Activated naive CD4-positive, alpha-beta T cell treated with anti-CD3 and anti-CD28 coated beads, Interleukin-2, amount 50 U/mL, for 72 hours (primary cell): ENCODE measurements at regions not wholly inside any gene's neighbourhood (a gene's known extent, or its start where the extent isn't known, plus 50 kb on each side); places are given as distances from the start of the nearest gene placed in this dataset.

Source experiments
- ATAC-seq, 2 donors: fragments of 150-1000 bp; cut with Tn5 transposase; 2 replicates each; pipeline ENCODE4 v1.10.0; 2021; ENCODE audit warnings: mild to moderate bottlenecking in 2 of 2, moderate library complexity in 2 of 2
- DNase-seq, 2 donors: peaks; one replicate each; pipeline ENCODE4 v3.0.0; 2021 to 2022; ENCODE audit warnings: low spot score in 2 of 2
- H3K27ac Mint-ChIP-seq, 2 donors: one replicate each; pipeline ENCODE4 v1.8.0; 2022; ENCODE audit warnings: mild to moderate bottlenecking in 2 of 2, mixed read lengths in 2 of 2
- H3K36me3 Mint-ChIP-seq, 2 donors: one replicate each; pipeline ENCODE4 v1.8.0; 2022; ENCODE audit warnings: mixed read lengths in 2 of 2
- H3K9me3 Mint-ChIP-seq, 2 donors: one replicate each; pipeline ENCODE4 v1.8.0; 2022; ENCODE audit warnings: mixed read lengths in 2 of 2

GRCh38 chr4:124189545-124189944, 523.0 kb downstream of the ANKRD50 start:
- H3K9me3 Mint-ChIP-seq, result peaks cover 0 to 12% of the 10 kb centered on the region in 2 donors
- no peak for ATAC-seq
- DNase-seq, result no peak

GRCh38 chr4:124191329-124191728, 521.2 kb downstream of the ANKRD50 start:
- no peak for DNase-seq
- H3K36me3 Mint-ChIP-seq, result no peaks in the 10 kb centered on the region
- peaks cover 8 to 24% of the 10 kb centered on the region in 2 donors for H3K9me3 Mint-ChIP-seq
- no peak overlapping the region for H3K27ac Mint-ChIP-seq
- ATAC-seq, result no peak

More at GRCh38 chr4:124189545-124189944, 523.0 kb downstream of the ANKRD50 start:
- Mint-ChIP-seq H3K27ac (no peak overlapping the region), H3K36me3 (no peaks in the 10 kb centered on the region)

GRCh38 chr4:124192544-124192943, 520.0 kb downstream of the ANKRD50 start:
- DNase-seq, result no peak
- ATAC-seq, result no peak
- Mint-ChIP-seq H3K36me3 (no peaks in the 10 kb centered on the region), H3K27ac (no peak overlapping the region), H3K9me3 (peaks cover 13 to 24% of the 10 kb centered on the region in 2 donors)

GRCh38 chr4:124199185-124199584, 513.3 kb downstream of the ANKRD50 start:
- Mint-ChIP-seq H3K36me3 (no peaks in the 10 kb centered on the region), H3K9me3 (peaks cover 13% of the 10 kb centered on the region in 2 donors), H3K27ac (no peak overlapping the region)
- DNase-seq, result no peak
- no peak for ATAC-seq

GRCh38 chr4:124199755-124200154, 512.8 kb downstream of the ANKRD50 start:
- ATAC-seq, result no peak
- no peaks in the 10 kb centered on the region for H3K36me3 Mint-ChIP-seq
- H3K27ac Mint-ChIP-seq, result no peak overlapping the region

GRCh38 chr4:124201636-124202035, 510.9 kb downstream of the ANKRD50 start:
- peaks cover 0 to 2% of the 10 kb centered on the region in 2 donors for H3K9me3 Mint-ChIP-seq
- H3K36me3 Mint-ChIP-seq, result no peaks in the 10 kb centered on the region
- ATAC-seq (no peak), DNase-seq (no peak)
- H3K27ac Mint-ChIP-seq, result no peak overlapping the region

More at GRCh38 chr4:124199755-124200154, 512.8 kb downstream of the ANKRD50 start:
- peaks cover 10 to 13% of the 10 kb centered on the region in 2 donors for H3K9me3 Mint-ChIP-seq
- DNase-seq, result no peak

GRCh38 chr4:124202099-124202498, 510.4 kb downstream of the ANKRD50 start:
- Mint-ChIP-seq H3K27ac (no peak overlapping the region), H3K9me3 (peaks cover 0 to under 1% of the 10 kb centered on the region in 2 donors), H3K36me3 (no peaks in the 10 kb centered on the region)
- DNase-seq, result no peak
- no peak for ATAC-seq

GRCh38 chr4:124203613-124204238, 508.8 kb downstream of the ANKRD50 start:
- DNase-seq (no peak), ATAC-seq (no peak)
- Mint-ChIP-seq H3K9me3 (peaks cover 0 to 3% of the 10 kb centered on the region in 2 donors), H3K27ac (no peak overlapping the region), H3K36me3 (no peaks in the 10 kb centered on the region)

- no peak for DNase-seq
- H3K27ac Mint-ChIP-seq, result no peak overlapping the region
- no peaks in the 10 kb centered on the region for H3K36me3 Mint-ChIP-seq
- peaks cover 0 to 3% of the 10 kb centered on the region in 2 donors for H3K9me3 Mint-ChIP-seq
- ATAC-seq, result no peak
Observed at GRCh38 chr4:124206779-124207605, 505.5 kb downstream of the ANKRD50 start.

- Mint-ChIP-seq H3K36me3 (no peaks in the 10 kb centered on the region), H3K27ac (no peak overlapping the region), H3K9me3 (peaks cover 0 to 3% of the 10 kb centered on the region in 2 donors)
- DNase-seq (no peak), ATAC-seq (no peak)
Observed at GRCh38 chr4:124209211-124209610, 503.3 kb downstream of the ANKRD50 start.

- DNase-seq (no peak), ATAC-seq (no peak)
- Mint-ChIP-seq H3K27ac (no peak overlapping the region), H3K9me3 (peaks cover 0 to 3% of the 10 kb centered on the region in 2 donors), H3K36me3 (no peaks in the 10 kb centered on the region)
Observed at GRCh38 chr4:124209626-124210025, 502.9 kb downstream of the ANKRD50 start.

GRCh38 chr4:124210746-124211145, 501.8 kb downstream of the ANKRD50 start:
- Mint-ChIP-seq H3K27ac (no peak overlapping the region), H3K36me3 (no peaks in the 10 kb centered on the region), H3K9me3 (peaks cover 4 to 10% of the 10 kb centered on the region in 2 donors)
- DNase-seq, result no peak
- no peak for ATAC-seq

GRCh38 chr4:124212815-124213630, 499.5 kb downstream of the ANKRD50 start:
- Mint-ChIP-seq H3K36me3 (no peaks in the 10 kb centered on the region), H3K9me3 (peaks cover 4 to 7% of the 10 kb centered on the region in 2 donors), H3K27ac (no peak overlapping the region)
- no peak for ATAC-seq
- DNase-seq, result no peak

- Mint-ChIP-seq H3K9me3 (peaks cover 4 to 7% of the 10 kb centered on the region in 2 donors), H3K27ac (no peak overlapping the region), H3K36me3 (no peaks in the 10 kb centered on the region)
- DNase-seq (no peak), ATAC-seq (no peak)
Observed at GRCh38 chr4:124219389-124219788, 493.1 kb downstream of the ANKRD50 start.

- Mint-ChIP-seq H3K9me3 (peaks cover 5 to 16% of the 10 kb centered on the region in 2 donors), H3K27ac (no peak overlapping the region)
- no peak for ATAC-seq
Observed at GRCh38 chr4:124224256-124224655, 488.3 kb downstream of the ANKRD50 start.

GRCh38 chr4:124227981-124228380, 484.6 kb downstream of the ANKRD50 start:
- no peak for DNase-seq
- no peak overlapping the region for H3K27ac Mint-ChIP-seq
- peaks cover 5 to 21% of the 10 kb centered on the region in 2 donors for H3K9me3 Mint-ChIP-seq
- ATAC-seq, result no peak
- no peaks in the 10 kb centered on the region for H3K36me3 Mint-ChIP-seq

More at GRCh38 chr4:124224256-124224655, 488.3 kb downstream of the ANKRD50 start:
- no peaks in the 10 kb centered on the region for H3K36me3 Mint-ChIP-seq
- no peak for DNase-seq

- H3K36me3 Mint-ChIP-seq, result no peaks in the 10 kb centered on the region
- no peak for ATAC-seq
Observed at GRCh38 chr4:124230268-124230667, 482.3 kb downstream of the ANKRD50 start.

More at GRCh38 chr4:124230268-124230667, 482.3 kb downstream of the ANKRD50 start:
- no peak for DNase-seq
- Mint-ChIP-seq H3K27ac (no peak overlapping the region), H3K9me3 (peaks cover under 1 to 17% of the 10 kb centered on the region in 2 donors)
